Lung (tissue), 11 donors: ENCODE measurements at regions not wholly inside any gene's neighbourhood (a gene's known extent, or its start where the extent isn't known, plus 50 kb on each side); places are given as distances from the start of the nearest gene placed in this dataset.

Experiments used
- ATAC-seq: fragments of 200-7000 bp; cut with Tn5 transposase; one replicate; pipeline ENCODE4 v1.9.1; 2020; ENCODE audit warnings: moderate number of reproducible peaks; ENCODE audit not compliant: insufficient read depth, low FRiP score
- DNase-seq, 3 donors: peaks; one replicate each; pipeline ENCODE4 v3.0.0-alpha.2; 2013 to 2017
- H3K27ac ChIP-seq, 2 donors: one replicate each; pipeline ENCODE4 v1.5.1; 2013; ENCODE audit warnings: mild to moderate bottlenecking in 2 of 2, moderate library complexity in 2 of 2, control low read depth in 1 of 2, inconsistent platforms in 1 of 2, low read depth in 1 of 2, low read length in 1 of 2
- H3K27me3 ChIP-seq, 3 donors: one replicate each; pipeline ENCODE4 v1.5.1; 2013; ENCODE audit warnings: low read length in 2 of 3; ENCODE audit not compliant: control insufficient read depth in 3 of 3, insufficient read depth in 3 of 3
- H3K36me3 ChIP-seq, 4 donors: one replicate each; pipeline ENCODE4 v1.5.1; 2013; ENCODE audit warnings: low read length in 4 of 4, mild to moderate bottlenecking in 1 of 4, moderate library complexity in 1 of 4; ENCODE audit not compliant: control insufficient read depth in 4 of 4, insufficient read depth in 4 of 4
- H3K4me1 ChIP-seq, 5 donors: one replicate each; pipeline ENCODE4 v1.5.1; 2013; ENCODE audit warnings: low read length in 5 of 5, mild to moderate bottlenecking in 2 of 5, moderate library complexity in 1 of 5; ENCODE audit not compliant: control insufficient read depth in 5 of 5, insufficient read depth in 5 of 5
- H3K4me3 ChIP-seq: one replicate; pipeline ENCODE4 v1.5.1; 2013; ENCODE audit warnings: mild to moderate bottlenecking, control low read depth, moderate library complexity
- H3K9ac ChIP-seq, 2 donors: one replicate each; pipeline ENCODE4 v1.5.1; 2013; ENCODE audit warnings: low read length in 2 of 2, control low read depth in 1 of 2; ENCODE audit not compliant: insufficient read depth in 1 of 2
- H3K9me3 ChIP-seq, 4 donors: one replicate each; pipeline ENCODE4 v1.5.1; 2013; ENCODE audit warnings: low read length in 3 of 4, mild to moderate bottlenecking in 1 of 4, moderate library complexity in 1 of 4; ENCODE audit not compliant: control insufficient read depth in 4 of 4, insufficient read depth in 3 of 4
- WGBS, 2 donors: extraction: QIAGEN DNeasy Blood & Tissue Kit; methylation state at CpG; one replicate each; pipeline ENCODE4 v1.1.7; 2013; 5-methylcytosine and 5-hydroxymethylcytosine counted together
- TF ChIP-seq, protein P1 (sequence below): IDR thresholded peaks from 2 replicates; pipeline ENCODE4 v1.5.1; 2012; ENCODE audit warnings: mild to moderate bottlenecking; ENCODE audit errors: control extremely low read depth, extremely low read depth
- donor health status: control.
- donor health status: control.
- donor health status: Bipolar disorder and iron deficiency.
- donor health status: healthy.
- donor health status: DM: yes; HTN: yes; CAD: no.

DNA sequence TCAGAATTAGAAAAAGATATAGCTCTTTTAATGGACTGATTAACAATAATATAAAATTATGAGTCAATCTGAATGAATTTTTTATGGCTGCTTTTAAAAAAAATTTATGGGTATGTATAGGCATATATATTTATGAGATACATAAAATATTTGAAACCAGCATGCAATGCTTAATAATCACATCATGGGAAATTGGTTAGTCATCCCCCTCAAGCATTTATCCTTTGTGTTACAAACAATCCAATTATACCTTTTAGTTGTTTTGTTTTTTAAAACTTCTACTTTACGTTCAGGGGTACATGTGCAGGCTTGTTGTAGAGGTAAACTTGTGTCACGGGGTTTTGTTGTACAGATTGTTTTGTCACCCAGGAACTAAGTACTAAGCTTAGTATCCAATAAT lies 63.4 kb upstream of the HMGCLL1 start:
- no peak overlapping the region for H3K27ac ChIP-seq
- H3K36me3 ChIP-seq = no peaks in the 10 kb centered on the region
- no peak overlapping the region for H3K4me3 ChIP-seq
- H3K9ac ChIP-seq = no peak overlapping the region
- H3K9me3 ChIP-seq = peaks cover 0 to 2% (median 0%) of the 10 kb centered on the region in 4 donors
- no peaks in the 10 kb centered on the region for H3K27me3 ChIP-seq
- no peak for DNase-seq
- WGBS, 2 donors = 89 to 96% methylated on average over 2 of the region's 2 CpGs
- TF ChIP-seq, protein P1, sequence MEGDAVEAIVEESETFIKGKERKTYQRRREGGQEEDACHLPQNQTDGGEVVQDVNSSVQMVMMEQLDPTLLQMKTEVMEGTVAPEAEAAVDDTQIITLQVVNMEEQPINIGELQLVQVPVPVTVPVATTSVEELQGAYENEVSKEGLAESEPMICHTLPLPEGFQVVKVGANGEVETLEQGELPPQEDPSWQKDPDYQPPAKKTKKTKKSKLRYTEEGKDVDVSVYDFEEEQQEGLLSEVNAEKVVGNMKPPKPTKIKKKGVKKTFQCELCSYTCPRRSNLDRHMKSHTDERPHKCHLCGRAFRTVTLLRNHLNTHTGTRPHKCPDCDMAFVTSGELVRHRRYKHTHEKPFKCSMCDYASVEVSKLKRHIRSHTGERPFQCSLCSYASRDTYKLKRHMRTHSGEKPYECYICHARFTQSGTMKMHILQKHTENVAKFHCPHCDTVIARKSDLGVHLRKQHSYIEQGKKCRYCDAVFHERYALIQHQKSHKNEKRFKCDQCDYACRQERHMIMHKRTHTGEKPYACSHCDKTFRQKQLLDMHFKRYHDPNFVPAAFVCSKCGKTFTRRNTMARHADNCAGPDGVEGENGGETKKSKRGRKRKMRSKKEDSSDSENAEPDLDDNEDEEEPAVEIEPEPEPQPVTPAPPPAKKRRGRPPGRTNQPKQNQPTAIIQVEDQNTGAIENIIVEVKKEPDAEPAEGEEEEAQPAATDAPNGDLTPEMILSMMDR = no peak
- ATAC-seq = no peak
- H3K4me1 ChIP-seq = no peaks in the 10 kb centered on the region

DNA sequence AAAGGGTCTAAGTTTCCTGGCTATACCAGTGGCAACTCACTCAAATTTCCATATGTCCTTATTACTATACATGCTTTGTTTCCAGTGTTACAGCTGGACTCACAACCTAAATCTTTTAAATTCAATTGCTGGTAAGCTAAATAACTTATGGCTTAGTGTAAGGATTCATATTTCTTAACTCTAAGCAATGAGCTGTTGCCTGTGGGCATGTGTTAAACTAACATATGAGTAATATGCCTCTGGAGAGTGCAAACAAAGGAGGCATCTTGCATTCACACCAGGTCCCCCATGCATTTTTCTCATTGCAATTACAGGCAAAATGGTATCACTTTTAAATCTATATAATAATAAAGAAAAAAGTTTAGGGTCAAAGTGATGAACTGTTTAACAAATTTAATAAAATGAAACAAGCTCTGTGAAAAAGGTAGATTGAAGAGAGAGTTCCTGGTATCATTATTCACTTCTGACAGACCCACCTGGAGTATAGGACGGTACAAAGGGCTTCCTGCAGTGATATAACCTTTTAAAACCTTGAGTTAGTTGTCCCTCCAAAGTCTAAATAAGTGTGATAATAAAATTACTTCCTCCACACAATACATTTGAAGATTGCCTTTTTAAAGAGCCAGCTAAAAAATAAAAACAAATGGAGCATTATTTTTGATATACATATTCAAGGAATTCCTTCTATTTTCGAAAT lies 57.6 kb upstream of the HMGCLL1 start:
- Histone ChIP-seq H3K4me3 (no peak overlapping the region), H3K27me3 (no peaks in the 10 kb centered on the region), H3K36me3 (no peaks in the 10 kb centered on the region), H3K9ac (no peak overlapping the region), H3K4me1 (no peaks in the 10 kb centered on the region), H3K9me3 (no peaks in the 10 kb centered on the region), H3K27ac (no peak overlapping the region)
- DNase-seq = no peak
- 53 to 66% methylated on average over 2 of the region's 2 CpGs for WGBS, 2 donors
- TF ChIP-seq, protein P1 = no peak
- no peak for ATAC-seq

DNA sequence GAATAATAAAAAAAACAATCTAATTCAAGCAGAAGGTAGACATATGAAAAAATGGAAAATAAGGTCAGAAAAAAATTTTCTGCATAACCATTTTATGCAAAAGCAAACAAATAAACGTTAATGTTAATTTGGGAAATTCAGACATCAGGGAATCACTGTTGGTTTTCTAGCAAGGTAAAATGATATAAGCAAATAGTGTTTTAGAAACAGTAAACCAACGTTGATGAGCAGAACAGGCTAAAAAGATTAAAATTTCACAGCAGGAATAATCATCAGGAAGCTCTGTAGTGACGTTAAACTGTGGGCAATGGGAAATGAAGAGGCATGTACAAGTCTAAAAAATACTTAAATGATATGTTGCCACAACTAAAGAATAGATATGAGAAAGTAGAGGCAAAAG lies 54.5 kb upstream of the HMGCLL1 start:
- Histone ChIP-seq H3K9me3 (peaks cover 0 to 2% (median 0%) of the 10 kb centered on the region in 4 donors), H3K9ac (no peak overlapping the region), H3K27ac (no peak overlapping the region), H3K4me3 (no peak overlapping the region), H3K27me3 (no peaks in the 10 kb centered on the region), H3K4me1 (no peaks in the 10 kb centered on the region), H3K36me3 (no peaks in the 10 kb centered on the region)
- 74 to 80% methylated on average over 3 of the region's 3 CpGs for WGBS, 2 donors
- TF ChIP-seq, protein P1 = no peak
- DNase-seq (no peak), ATAC-seq (no peak)

DNA sequence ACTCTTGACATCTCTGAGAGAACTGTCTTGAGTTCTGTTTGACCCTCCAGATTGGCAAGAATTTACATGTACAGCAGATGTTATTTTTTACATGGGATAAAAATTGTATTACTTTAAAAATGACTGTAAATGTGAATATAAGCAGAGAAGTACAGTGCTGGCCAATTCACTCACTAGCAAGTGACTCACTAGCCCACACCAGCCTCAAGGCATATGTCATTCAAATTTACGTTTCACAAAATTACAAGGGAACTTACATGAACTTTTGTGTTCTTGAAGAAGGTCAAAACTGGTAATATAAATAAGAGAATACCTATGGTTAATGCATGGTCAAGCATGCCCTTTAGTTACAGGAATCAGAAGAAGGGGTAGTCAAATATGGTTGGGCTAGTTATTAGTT lies 54.0 kb upstream of the HMGCLL1 start:
- H3K4me1 ChIP-seq = no peaks in the 10 kb centered on the region
- H3K4me3 ChIP-seq = no peak overlapping the region
- 90 to 97% methylated on average over 1 of the region's 1 CpG for WGBS, 2 donors
- no peak overlapping the region for H3K27ac ChIP-seq
- H3K27me3 ChIP-seq = no peaks in the 10 kb centered on the region
- TF ChIP-seq, protein P1 = no peak
- H3K9me3 ChIP-seq = peaks cover 0 to 2% (median 0%) of the 10 kb centered on the region in 4 donors
- DNase-seq (no peak), ATAC-seq (no peak)
- no peak overlapping the region for H3K9ac ChIP-seq
- no peaks in the 10 kb centered on the region for H3K36me3 ChIP-seq
